ENCODE measurements at regions not wholly inside any gene's neighbourhood (a gene's known extent, or its start where the extent isn't known, plus 50 kb on each side); places are given as distances from the start of the nearest gene placed in this dataset.
A peak's percentile ranks its signal among the peaks of the same experiment; 100 is the strongest.

DNA sequence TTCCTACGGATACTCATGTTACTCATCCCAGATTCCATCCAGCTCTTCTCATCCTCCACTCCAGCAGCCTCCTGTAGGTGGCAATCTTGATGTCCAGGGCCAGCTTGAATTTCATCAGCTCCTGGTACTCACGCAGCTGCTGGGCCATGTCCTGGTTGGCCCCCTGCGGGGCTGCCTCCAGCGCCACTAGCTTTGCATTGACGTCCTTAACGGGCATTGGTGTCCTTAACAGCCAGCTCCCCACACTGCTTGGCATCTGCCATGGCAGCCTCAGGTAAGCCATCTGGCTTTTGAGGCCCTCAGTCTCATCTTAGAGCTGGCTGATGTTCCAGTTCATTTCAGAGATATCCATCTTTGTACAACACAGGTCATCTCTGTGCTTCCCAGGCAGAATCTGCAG lies 223.7 kb downstream of the FGF13 start:
- Histone ChIP-seq H2AFZ (ENCODE audit: low read length) (no peak overlapping the region), H3K9me3 (ENCODE audit: insufficient read depth in 2 of 2, low read depth in 1 of 2, low read length in 1 of 2) (no peaks in the 10 kb centered on the region), H3K4me2 (ENCODE audit: insufficient read depth in 1 of 2, low read depth in 2 of 2, low read length in 2 of 2) (no peak overlapping the region), H3K9ac (replicated peaks in 1 of 4; ENCODE audit: extremely low read depth in 1 of 4, low read depth in 3 of 4, low read length in 3 of 4) (no peak overlapping the region), H3K4me3 (ENCODE audit: extremely low read depth in 1 of 4, insufficient read depth in 2 of 4, low read depth in 3 of 4, low read length in 4 of 4) (no peak overlapping the region), H2BK20ac (ENCODE audit: low read length) (0 out of 2 replicates have a peak overlapping the region, but pooled peaks have one; percentile 18), H3K23ac (ENCODE audit: insufficient read length) (no peak overlapping the region), H3K14ac (ENCODE audit: insufficient read length) (no peak overlapping the region), H3K27ac (ENCODE audit: low read depth, low read length) (no peak overlapping the region), H3K18ac (ENCODE audit: extremely low read depth, low read length) (no peak overlapping the region; the same call in 1 of the 2 replicates), H4K20me1 (replicated peaks in 1 of 2; ENCODE audit: control insufficient read depth in 1 of 2, insufficient read depth in 2 of 2, low read length in 2 of 2) (no peaks in the 10 kb centered on the region), H3K23me2 (ENCODE audit: low read depth, low read length) (no peaks in the 10 kb centered on the region), H3K79me2 (ENCODE audit: control insufficient read depth in 1 of 2, insufficient read depth in 2 of 2, low read length in 2 of 2) (no peaks in the 10 kb centered on the region), H3K4ac (replicated peaks; ENCODE audit: insufficient read length, low read depth, low read length) (no peak overlapping the region), H3K36me3 (ENCODE audit: control insufficient read depth in 2 of 4, insufficient read depth in 4 of 4, low read length in 3 of 4) (no peaks in the 10 kb centered on the region), H2BK120ac (replicated peaks; ENCODE audit: low read depth, low read length) (no peak overlapping the region), H3K27me3 (replicated peaks in 1 of 4; ENCODE audit: control insufficient read depth in 3 of 4, extremely low read depth in 1 of 4, insufficient read depth in 3 of 4, low read length in 3 of 4) (no peaks in the 10 kb centered on the region), H4K91ac (replicated peaks; ENCODE audit: insufficient read length, low read length) (peak overlapping the region; percentile 42), H4K8ac (ENCODE audit: extremely low read depth, insufficient read depth, low read length) (no peak overlapping the region), H2AK5ac (ENCODE audit: low read depth, low read length) (no peak overlapping the region), H3K56ac (replicated peaks; ENCODE audit: insufficient read length, low read depth, low read length) (no peak overlapping the region), H3K4me1 (replicated peaks in 1 of 4; ENCODE audit: control insufficient read depth in 3 of 4, insufficient read depth in 4 of 4, low read length in 3 of 4) (peaks cover 0 to 7% (median 2%) of the 10 kb centered on the region in 4 experiments; a peak in 2 of 7 replicates), H2BK15ac (ENCODE audit: low read length) (no peak overlapping the region), H2BK12ac (ENCODE audit: low read depth, low read length) (peak overlapping the region; percentile 75; the same call in 1 of the 2 replicates), H3K79me1 (ENCODE audit: low read depth, low read length) (no peaks in the 10 kb centered on the region), H4K5ac (ENCODE audit: insufficient read length, low read depth, low read length) (no peak overlapping the region), H2BK5ac (ENCODE audit: low read depth, low read length) (no peak overlapping the region)
- ChIA-PET POLR2A (ENCODE audit: partially characterized antibody) (no interaction called here), CTCF (ENCODE audit: partially characterized antibody) (no interaction called here)
- 81% methylated on average over 6 of the region's 6 CpGs; no CpG with 5 or more reads in 1 of the 2 experiments for WGBS, 2 experiments (ENCODE audit: extremely low coverage in 1 of 2, insufficient coverage in 1 of 2, insufficient read length in 1 of 2, insufficient replicate concordance in 2 of 2, low coverage in 1 of 2, low lambda C conversion rate in 2 of 2, missing lambda C conversion rate in 1 of 2)
- no peak for FAIRE-seq
- DNase-seq (ENCODE audit: low read depth in 1 of 2, low spot score in 2 of 2), result no peak
- TF ChIP-seq CTCF (IDR thresholded peaks at IDR 0.05; ENCODE audit: control extremely low read depth in 1 of 3, insufficient read depth in 1 of 3, low read depth in 1 of 3, low read length in 3 of 3) (peak in 1 of 3 experiments; percentile 6; a peak in 1 of 4 replicates), CHD2 (IDR thresholded peaks at IDR 0.05; ENCODE audit: low read length) (no peak), EP300 (IDR thresholded peaks at IDR 0.05; ENCODE audit: borderline replicate concordance in 1 of 2, low read depth in 2 of 2, low read length in 2 of 2) (no peak), SP2 (IDR thresholded peaks at IDR 0.05; ENCODE audit: low read length) (no peak), SUZ12 (IDR thresholded peaks at IDR 0.05; ENCODE audit: low read length) (no peak), SIRT6 (IDR thresholded peaks at IDR 0.05; ENCODE audit: low read length) (no peak), USF2 (IDR thresholded peaks at IDR 0.05; ENCODE audit: low read length) (no peak)

Data from H1 (cell line).